Astrocyte of the spinal cord (primary cell): ENCODE measurements at regions not wholly inside any gene's neighbourhood (a gene's known extent, or its start where the extent isn't known, plus 50 kb on each side); places are given as distances from the start of the nearest gene placed in this dataset.

Experiments used
- DNase-seq: peaks from one replicate; pipeline ENCODE4 v3.0.0; 2011; ENCODE audit warnings: low read depth, low spot score
- H3K4me3 ChIP-seq: 2 replicates; pipeline ENCODE4 v1.5.1; 2011; ENCODE audit warnings: low read depth, mild to moderate bottlenecking, low read length, moderate library complexity
- CTCF ChIP-seq: IDR thresholded peaks from 2 replicates; pipeline ENCODE4 v1.5.1; 2012; ENCODE audit warnings: low read depth, mild to moderate bottlenecking, low read length, inconsistent platforms
- in situ Hi-C: cut with HindIII; loops from 2 replicates; pipeline ENCODE4 v1.10.0; 2017; ENCODE audit warnings: low sequenced_read_pairs

- no peak overlapping the region for H3K4me3 ChIP-seq
- in situ Hi-C loops = no loop called here
- TF ChIP-seq CTCF = no peak
- DNase-seq = no peak
These were observed 233.4 kb downstream of the SOCS6 start for GRCh38 chr18:70522183-70522680.

- in situ Hi-C loops = no loop called here
- no peak for TF ChIP-seq CTCF
- no peak overlapping the region for H3K4me3 ChIP-seq
- DNase-seq = no peak
These were observed 232.0 kb downstream of the SOCS6 start for GRCh38 chr18:70520867-70521266.

- no peak for DNase-seq
- no peak for TF ChIP-seq CTCF
- H3K4me3 ChIP-seq = no peak overlapping the region
- in situ Hi-C loops = no loop called here
These were observed 224.8 kb downstream of the SOCS6 start for GRCh38 chr18:70513502-70514171.

- no peak for DNase-seq
- in situ Hi-C loops = no loop called here
- no peak overlapping the region for H3K4me3 ChIP-seq
- no peak for TF ChIP-seq CTCF
These were observed 219.1 kb downstream of the SOCS6 start for GRCh38 chr18:70507970-70508369.

- H3K4me3 ChIP-seq = no peak overlapping the region
- in situ Hi-C loops = no loop called here
- no peak for DNase-seq
- TF ChIP-seq CTCF = no peak
These were observed 217.7 kb downstream of the SOCS6 start for GRCh38 chr18:70506511-70506910.

- no peak for DNase-seq
- no peak for TF ChIP-seq CTCF
- in situ Hi-C loops = no loop called here
- H3K4me3 ChIP-seq = no peak overlapping the region
These were observed 214.2 kb downstream of the SOCS6 start for GRCh38 chr18:70503060-70503459.
